ENCODE measurements at regions not wholly inside any gene's neighbourhood (a gene's known extent, or its start where the extent isn't known, plus 50 kb on each side); places are given as distances from the start of the nearest gene placed in this dataset.

DNA sequence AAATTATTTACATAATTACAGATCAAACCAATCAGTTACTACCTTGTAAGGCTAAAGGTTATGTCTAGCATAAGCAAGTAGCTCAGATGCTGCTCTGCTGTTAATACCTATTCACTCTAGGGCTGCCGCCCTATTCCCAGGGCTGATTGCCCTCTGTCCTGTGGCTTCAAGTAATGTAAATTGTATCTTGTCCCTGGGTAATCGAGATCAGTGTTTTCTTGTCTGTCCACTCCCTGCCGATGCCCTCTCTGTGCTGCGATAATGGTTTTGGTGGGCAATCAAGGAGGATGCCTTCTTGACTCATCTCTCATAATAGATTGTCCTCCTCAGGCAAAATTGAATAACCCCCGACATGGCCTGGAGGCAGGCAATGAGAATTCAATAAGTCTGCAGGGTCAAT, 641.0 kb upstream of the PITX2 start:
- no peak overlapping the region for H3K4me3 ChIP-seq
- no peak for TF ChIP-seq CTCF (IDR thresholded peaks at IDR 0.05)
- H3K27ac ChIP-seq = no peak overlapping the region
- DNase-seq (ENCODE audit: low spot score) = no peak

DNA sequence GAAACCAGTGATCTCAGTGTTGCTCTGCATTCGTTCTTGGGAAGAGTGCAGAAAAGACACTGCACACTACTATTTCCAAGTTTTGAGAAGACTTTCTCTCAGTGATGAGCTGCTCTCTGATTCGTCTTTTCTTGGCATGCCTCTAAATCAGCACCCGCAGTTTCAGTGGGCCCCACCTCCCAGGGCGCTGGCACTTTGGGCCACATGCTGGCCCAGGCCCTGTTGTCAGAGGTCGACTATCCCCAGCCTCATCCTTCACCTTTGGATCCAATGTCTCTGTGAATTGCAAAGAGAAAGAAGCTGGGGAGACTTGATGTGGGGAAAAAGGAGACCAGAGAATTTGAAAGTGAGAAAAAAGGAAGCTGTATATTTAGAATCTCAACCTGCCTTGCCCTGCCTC, 644.1 kb upstream of the PITX2 start:
- H3K4me3 ChIP-seq = no peak overlapping the region
- no peak for TF ChIP-seq CTCF (IDR thresholded peaks at IDR 0.05)
- no peak for DNase-seq (ENCODE audit: low spot score)
- no peak overlapping the region for H3K27ac ChIP-seq

DNA sequence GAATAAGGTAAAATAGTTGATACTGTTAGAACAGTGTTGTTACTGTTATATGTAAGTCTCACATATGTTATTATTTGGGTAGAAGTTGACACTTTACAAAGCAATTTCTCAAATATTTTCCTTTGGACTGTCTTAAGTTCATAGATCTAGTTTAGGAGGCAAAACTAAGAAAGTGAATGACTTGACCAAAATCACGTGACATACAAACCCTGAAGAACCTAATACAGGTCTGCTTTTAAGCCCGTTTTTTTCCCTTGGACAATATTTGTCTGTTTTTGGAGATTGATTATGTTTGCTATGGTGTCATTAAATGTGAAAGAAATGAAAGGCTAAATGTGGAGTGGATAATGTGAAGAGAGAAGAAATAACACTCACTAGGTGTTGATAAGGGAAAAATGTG, 644.9 kb upstream of the PITX2 start:
- no peak for TF ChIP-seq CTCF (IDR thresholded peaks at IDR 0.05)
- Histone ChIP-seq H3K27ac (no peak overlapping the region), H3K4me3 (no peak overlapping the region)
- no peak for DNase-seq (ENCODE audit: low spot score)

DNA sequence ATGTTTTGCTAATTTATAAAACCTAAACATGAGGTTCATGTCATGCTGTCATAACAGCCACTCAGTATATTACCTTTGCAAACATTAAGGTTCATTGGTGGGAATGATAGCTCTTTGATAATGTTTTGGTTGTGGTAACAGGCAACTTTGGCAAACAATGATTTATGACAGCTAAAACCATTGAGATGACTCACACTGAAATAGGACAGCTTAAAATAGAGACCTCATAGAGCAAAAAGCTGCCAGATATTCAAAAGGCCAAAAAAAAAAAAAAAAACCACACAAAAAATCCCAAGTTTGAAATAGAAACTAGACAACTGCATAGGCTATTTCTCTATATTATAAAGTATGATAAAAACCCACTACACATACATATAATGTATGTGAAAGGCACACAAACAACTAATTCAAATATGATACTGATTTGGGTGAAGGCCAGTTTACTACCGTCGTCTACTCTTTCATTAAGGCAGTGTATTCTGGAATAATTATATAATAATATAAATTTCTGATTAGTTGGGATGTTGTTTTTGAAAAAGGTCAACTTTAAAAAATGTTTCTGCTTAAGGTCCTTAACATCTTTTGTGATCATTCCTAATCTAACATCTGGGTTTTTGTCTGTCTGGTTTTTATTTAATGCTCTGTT, 646.0 kb upstream of the PITX2 start:
- no peak for TF ChIP-seq CTCF (IDR thresholded peaks at IDR 0.05)
- DNase-seq (ENCODE audit: low spot score) = no peak
- no peak overlapping the region for H3K27ac ChIP-seq
- no peak overlapping the region for H3K4me3 ChIP-seq

DNA sequence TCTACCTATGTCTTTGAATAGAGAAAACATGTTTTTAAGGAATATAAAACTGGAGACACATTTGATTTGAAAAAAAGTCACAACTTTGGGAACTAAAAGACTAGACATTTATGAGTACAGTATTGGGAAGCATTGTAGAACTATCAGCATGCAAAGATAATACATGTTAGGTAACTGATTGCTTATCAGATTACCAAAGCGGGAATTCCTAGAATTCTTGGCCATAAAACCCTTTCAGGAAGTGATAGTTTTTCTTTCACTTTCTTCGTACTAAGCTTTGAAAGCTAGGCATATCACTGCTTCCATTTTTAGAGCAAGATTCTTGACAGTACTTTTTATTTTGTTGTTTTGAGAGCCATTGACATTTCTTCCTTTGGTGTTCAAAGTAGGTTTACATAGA, 646.6 kb upstream of the PITX2 start:
- no peak overlapping the region for H3K27ac ChIP-seq
- no peak overlapping the region for H3K4me3 ChIP-seq
- DNase-seq (ENCODE audit: low spot score) = no peak
- no peak for TF ChIP-seq CTCF (IDR thresholded peaks at IDR 0.05)

- no peak for TF ChIP-seq CTCF (IDR thresholded peaks at IDR 0.05)
- Histone ChIP-seq H3K27ac (no peak overlapping the region), H3K4me3 (no peak overlapping the region)
- no peak for DNase-seq (ENCODE audit: low spot score)
These were observed 651.2 kb upstream of the PITX2 start for GRCh38 chr4:111274060-111274459.

GRCh38 chr4:111274486-111274885, 651.6 kb upstream of the PITX2 start:
- no peak for TF ChIP-seq CTCF (IDR thresholded peaks at IDR 0.05)
- DNase-seq (ENCODE audit: low spot score) = no peak
- Histone ChIP-seq H3K27ac (no peak overlapping the region), H3K4me3 (no peak overlapping the region)
